ENCODE measurements at regions not wholly inside any gene's neighbourhood (a gene's known extent, or its start where the extent isn't known, plus 50 kb on each side); places are given as distances from the start of the nearest gene placed in this dataset.

GRCh38 chr10:30731963-30732362 lies 102.4 kb upstream of the LYZL2 start:
- dilution Hi-C loops (cut with MboI; ENCODE audit: extremely low pct_ligation_motif_present, low sequenced_read_pairs): no loop called here
- no peak overlapping the region for H3K27ac ChIP-seq (ENCODE audit: control insufficient read depth, insufficient read depth, low read length)
- DNase-seq (ENCODE audit: low read depth, low spot score) (no peak), FAIRE-seq (no peak)
- no peak overlapping the region for H2AFZ ChIP-seq (ENCODE audit: control insufficient read depth, low read length)
- H3K27me3 ChIP-seq (ENCODE audit: control insufficient read depth, extremely low read depth, insufficient read depth, low read length): no peaks in the 10 kb centered on the region
- H3K4me1 ChIP-seq (ENCODE audit: control insufficient read depth, extremely low read depth, insufficient read depth, low read length): no peaks in the 10 kb centered on the region
- no peaks in the 10 kb centered on the region for H4K20me1 ChIP-seq (ENCODE audit: control insufficient read depth, extremely low read depth, insufficient read depth, low read length)
- H3K79me2 ChIP-seq (ENCODE audit: control insufficient read depth, insufficient read depth, low read length): no peaks in the 10 kb centered on the region
- no peaks in the 10 kb centered on the region for H3K36me3 ChIP-seq (ENCODE audit: control insufficient read depth in 2 of 2, extremely low read depth in 1 of 2, insufficient read depth in 2 of 2, low read length in 2 of 2)
- H3K4me3 ChIP-seq (ENCODE audit: control insufficient read depth in 2 of 3, extremely low read depth in 1 of 3, insufficient read depth in 2 of 3, low read depth in 1 of 3, low read length in 3 of 3): no peak overlapping the region
- no peaks in the 10 kb centered on the region for H3K9me3 ChIP-seq (ENCODE audit: control insufficient read depth, low read depth, low read length)
- TF ChIP-seq EZH2 (IDR thresholded peaks at IDR 0.05; ENCODE audit: low read length) (no peak), CTCF (optimal IDR thresholded peaks at IDR 0.05 in 1 of 3, IDR thresholded peaks at IDR 0.05 in 1 of 3, conservative IDR thresholded peaks at IDR 0.05 in 1 of 3; ENCODE audit: extremely low read depth in 1 of 3, insufficient read depth in 2 of 3, low read length in 3 of 3) (no peak)
- no peaks in the 10 kb centered on the region for H3K9me1 ChIP-seq (ENCODE audit: control insufficient read depth, extremely low read depth, insufficient read depth, low read length)
- H3K4me2 ChIP-seq (ENCODE audit: control insufficient read depth, extremely low read depth, insufficient read depth, low read depth, low read length): no peak overlapping the region
- H3K9ac ChIP-seq (ENCODE audit: control insufficient read depth, extremely low read depth, insufficient read depth, low read length): no peak overlapping the region

GRCh38 chr10:30730306-30730705 lies 100.8 kb upstream of the LYZL2 start:
- no peaks in the 10 kb centered on the region for H4K20me1 ChIP-seq (ENCODE audit: control insufficient read depth, extremely low read depth, insufficient read depth, low read length)
- DNase-seq (ENCODE audit: low read depth, low spot score): no peak
- H3K4me2 ChIP-seq (ENCODE audit: control insufficient read depth, extremely low read depth, insufficient read depth, low read depth, low read length): no peak overlapping the region
- H3K4me1 ChIP-seq (ENCODE audit: control insufficient read depth, extremely low read depth, insufficient read depth, low read length): no peaks in the 10 kb centered on the region
- no peaks in the 10 kb centered on the region for H3K9me1 ChIP-seq (ENCODE audit: control insufficient read depth, extremely low read depth, insufficient read depth, low read length)
- no peaks in the 10 kb centered on the region for H3K27me3 ChIP-seq (ENCODE audit: control insufficient read depth, extremely low read depth, insufficient read depth, low read length)
- no peak overlapping the region for H3K9ac ChIP-seq (ENCODE audit: control insufficient read depth, extremely low read depth, insufficient read depth, low read length)
- no peak overlapping the region for H2AFZ ChIP-seq (ENCODE audit: control insufficient read depth, low read length)
- dilution Hi-C loops (cut with MboI; ENCODE audit: extremely low pct_ligation_motif_present, low sequenced_read_pairs): no loop called here
- H3K27ac ChIP-seq (ENCODE audit: control insufficient read depth, insufficient read depth, low read length): no peak overlapping the region
- TF ChIP-seq EZH2 (IDR thresholded peaks at IDR 0.05; ENCODE audit: low read length) (no peak), CTCF (optimal IDR thresholded peaks at IDR 0.05 in 1 of 3, IDR thresholded peaks at IDR 0.05 in 1 of 3, conservative IDR thresholded peaks at IDR 0.05 in 1 of 3; ENCODE audit: extremely low read depth in 1 of 3, insufficient read depth in 2 of 3, low read length in 3 of 3) (no peak)
- no peak overlapping the region for H3K4me3 ChIP-seq (ENCODE audit: control insufficient read depth in 2 of 3, extremely low read depth in 1 of 3, insufficient read depth in 2 of 3, low read depth in 1 of 3, low read length in 3 of 3)
- no peaks in the 10 kb centered on the region for H3K9me3 ChIP-seq (ENCODE audit: control insufficient read depth, low read depth, low read length)
- FAIRE-seq: no peak
- H3K36me3 ChIP-seq (ENCODE audit: control insufficient read depth in 2 of 2, extremely low read depth in 1 of 2, insufficient read depth in 2 of 2, low read length in 2 of 2): no peaks in the 10 kb centered on the region
- no peaks in the 10 kb centered on the region for H3K79me2 ChIP-seq (ENCODE audit: control insufficient read depth, insufficient read depth, low read length)
